ENCODE measurements at regions not wholly inside any gene's neighbourhood (a gene's known extent, or its start where the extent isn't known, plus 50 kb on each side); places are given as distances from the start of the nearest gene placed in this dataset.

DNA sequence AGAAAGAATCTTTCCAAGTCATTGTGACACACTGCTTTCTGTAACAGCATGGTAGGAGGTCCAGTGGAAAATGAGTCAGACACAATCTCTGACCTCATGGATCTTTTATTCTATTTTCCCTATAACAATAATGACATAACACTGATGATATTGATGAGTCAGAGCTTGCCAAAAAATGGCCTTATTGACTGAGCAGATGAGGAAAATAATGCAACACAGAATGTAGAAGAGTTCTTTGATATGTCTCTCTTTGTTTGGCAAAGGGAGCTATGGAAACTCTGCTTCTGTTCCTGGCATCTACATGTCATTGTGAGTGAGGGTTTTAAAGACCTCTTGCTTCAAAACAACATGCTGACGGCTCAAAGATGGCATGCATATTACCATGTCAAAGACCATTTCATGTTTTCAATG, 443.1 kb upstream of the ZNF608 start:
- no peak for DNase-seq

DNA sequence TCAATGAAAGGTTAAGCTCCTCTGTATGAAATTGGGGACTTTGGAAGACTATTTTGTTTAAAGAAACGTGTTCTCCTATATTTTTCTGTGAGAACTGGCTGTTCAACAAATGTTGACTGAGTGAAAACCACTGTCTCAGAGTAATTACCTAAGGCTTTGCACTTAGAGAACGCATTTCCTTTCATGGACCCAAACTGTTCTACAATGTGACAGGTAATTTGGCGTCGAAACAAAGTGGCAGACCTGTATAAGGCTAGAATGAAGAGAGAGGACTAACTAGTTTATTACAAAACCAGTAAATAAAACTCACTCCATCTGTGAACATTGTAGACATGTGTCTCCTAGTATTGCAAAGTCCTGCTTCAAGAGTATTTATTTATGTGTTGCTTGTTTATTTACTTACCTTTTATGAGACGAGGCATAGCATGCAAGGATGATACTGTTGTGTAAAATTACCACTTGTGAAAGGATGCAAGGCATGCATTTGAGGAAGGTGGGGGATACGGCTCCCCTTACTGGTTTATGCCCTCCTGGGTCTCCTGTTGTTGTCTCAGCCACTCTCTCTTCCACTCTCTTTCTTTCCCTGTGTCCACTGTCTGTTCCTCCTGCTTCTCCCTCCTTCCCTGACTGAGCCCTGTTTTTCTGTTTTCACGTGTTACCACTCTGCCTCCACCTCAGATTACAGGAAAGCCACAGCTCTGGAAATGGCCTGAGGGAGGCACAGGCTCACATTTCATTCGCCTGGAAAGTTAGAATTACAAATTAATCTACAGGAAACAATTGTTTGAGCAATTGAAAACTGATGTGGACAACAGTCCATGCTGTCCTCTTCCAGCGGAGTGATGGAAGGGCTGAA, 444.0 kb upstream of the ZNF608 start:
- no peak for DNase-seq

DNA sequence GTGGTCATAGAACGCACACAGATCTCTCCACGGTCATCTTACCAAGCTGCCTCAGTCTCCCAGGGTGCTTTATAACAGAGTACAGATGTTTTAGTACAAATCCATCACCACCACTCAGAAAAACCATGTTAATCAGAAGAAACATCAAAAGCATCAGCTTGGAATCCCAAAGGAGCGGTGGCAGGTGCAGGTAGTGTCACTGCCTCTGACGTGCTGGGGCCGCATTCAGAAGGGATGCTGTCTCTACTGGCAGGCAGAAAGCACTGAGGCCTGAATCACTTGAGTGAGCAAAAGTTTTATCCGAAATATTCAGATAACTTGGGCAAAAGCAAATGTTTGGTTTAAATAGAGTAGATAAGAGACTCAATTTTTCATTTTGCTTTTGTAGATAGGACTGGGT, 448.4 kb upstream of the ZNF608 start:
- no peak for DNase-seq

DNA sequence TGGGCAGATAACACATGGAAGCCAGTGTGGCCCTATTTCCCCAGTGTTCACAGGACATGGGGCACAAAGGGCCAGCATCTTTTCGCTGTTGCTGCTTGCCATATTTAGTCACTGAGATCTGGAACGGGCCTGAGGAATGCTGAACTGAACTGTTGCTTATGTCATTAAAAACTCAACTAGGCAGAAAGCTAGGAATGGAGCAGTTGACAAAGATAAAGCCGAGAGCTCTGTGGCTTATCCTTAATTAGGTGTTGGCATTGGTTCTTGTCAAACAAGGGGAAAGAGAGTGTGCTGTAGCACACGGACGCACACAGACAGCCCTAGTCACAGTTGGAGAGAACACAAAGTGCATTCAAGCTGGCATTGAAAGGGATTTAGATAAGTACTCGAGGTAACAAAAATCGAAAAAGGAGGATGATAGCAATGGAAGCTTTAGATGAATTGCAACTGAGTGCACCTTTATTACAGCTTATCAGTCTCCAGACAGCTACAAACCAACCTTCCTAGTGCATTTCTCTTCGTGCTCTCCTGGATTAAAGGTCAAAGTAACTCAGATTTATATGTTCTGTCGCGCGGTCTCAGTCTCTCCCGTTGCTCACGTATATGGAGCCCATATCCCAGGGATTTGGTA, 450.2 kb upstream of the ZNF608 start:
- DNase-seq = no peak

DNA sequence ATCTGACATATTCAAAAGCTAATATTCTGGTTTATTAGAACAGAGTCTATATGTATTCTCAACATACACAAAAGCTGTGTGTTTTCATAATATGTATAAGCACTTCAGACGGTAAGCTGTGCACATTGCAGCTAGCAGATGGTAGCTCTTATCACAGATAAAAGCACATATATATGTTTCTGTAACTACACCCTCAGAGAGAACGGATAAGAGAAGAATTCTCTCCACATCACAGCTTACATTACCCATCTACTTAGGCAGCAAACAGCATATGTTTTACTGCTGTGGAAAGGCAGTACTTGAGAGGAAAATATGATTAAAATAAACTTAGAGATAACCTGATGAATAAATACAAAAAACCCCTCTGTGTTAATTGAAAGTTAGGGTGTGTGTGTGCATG, 450.9 kb upstream of the ZNF608 start:
- DNase-seq = no peak

DNA sequence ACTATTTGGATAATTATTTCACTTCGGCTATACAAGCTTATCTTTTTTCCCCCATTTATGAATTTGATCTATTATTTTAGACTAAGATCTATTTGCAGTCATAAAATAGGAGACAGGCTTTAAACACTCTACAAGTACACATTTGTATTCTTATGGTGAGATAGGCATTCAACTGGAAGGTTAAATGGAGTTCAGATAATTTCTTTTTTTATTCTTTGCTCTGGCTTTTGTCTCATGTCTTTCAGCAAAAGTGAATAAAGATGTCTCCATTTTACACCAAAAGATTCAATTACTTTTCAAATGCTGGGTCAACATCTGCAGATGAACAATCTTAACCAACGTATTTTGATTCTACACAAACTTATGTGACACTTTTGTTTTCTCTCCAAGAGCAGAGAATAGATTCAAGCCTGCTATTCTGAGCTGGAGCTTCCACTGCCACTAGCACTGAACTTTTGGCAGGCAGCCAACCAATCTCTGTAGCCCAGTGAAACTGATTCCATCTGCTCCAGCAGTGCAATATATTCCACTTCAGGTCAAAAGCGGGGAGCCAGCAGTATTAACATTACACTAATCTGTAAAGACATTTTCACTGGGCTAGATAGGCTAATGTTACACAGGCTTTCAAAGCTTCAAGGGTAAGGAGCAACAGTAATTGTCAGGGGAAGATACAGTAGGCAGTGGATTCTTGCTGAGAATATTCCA, 452.0 kb upstream of the ZNF608 start:
- no peak for DNase-seq

DNA sequence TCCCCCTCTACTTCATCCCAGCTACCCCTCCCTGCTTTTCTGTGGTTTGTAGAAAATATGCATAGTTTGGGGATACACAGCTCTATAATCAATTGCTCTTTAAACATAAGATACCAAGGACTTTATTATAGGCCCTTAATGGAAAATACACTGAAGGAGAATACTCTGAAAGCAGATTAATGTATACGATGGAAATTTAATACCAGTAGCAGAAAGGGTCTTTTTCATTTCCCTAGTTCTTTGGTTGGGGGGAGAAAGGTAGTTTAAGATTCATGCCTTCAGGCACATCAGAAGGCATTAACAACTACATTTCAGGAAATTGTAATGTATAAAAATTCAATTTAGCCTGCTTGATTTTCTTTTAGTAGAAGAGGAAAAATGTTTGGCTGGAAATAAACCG, 452.9 kb upstream of the ZNF608 start:
- DNase-seq = no peak

DNA sequence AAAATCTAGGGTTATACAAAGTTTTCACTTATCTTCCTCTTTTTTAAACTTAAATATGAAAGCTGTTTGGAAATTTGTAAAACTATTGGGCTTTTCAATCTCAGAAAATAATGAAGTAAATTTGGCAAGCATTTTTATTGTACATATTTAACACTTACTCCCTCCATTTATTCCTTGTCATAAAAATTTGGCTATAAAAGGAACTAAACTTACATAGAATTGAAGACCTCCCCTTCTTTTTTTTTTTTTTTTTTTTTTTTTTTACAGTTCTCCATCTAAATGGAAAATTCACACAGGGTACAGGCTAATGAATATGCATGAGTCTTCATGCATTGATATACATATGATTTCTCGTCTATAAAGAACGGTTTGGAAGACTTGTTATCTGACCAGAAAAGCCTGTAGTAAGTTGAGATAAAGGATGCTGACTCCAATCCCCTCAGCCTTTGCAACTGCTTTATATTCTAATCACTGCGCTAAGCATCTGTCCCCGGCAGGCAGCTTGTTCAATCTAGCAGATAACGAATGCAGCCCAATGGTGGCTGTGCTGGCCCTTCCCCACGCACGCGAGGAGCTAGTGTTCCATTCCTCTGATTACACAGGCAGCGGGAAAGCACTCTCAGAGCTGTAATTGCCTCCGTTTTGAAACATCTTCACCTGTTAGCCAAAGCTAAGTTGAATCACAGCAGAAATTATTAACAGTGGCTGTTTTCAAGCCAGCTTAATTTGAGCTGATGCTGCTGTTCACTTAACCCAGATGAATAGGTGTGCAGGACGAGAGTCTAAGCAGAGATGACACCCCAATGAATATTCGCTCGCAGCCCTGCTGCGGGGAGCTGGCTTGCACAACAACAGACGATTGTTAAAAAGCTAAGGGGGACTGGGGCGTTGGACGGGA, 453.8 kb upstream of the ZNF608 start:
- no peak for DNase-seq

DNA sequence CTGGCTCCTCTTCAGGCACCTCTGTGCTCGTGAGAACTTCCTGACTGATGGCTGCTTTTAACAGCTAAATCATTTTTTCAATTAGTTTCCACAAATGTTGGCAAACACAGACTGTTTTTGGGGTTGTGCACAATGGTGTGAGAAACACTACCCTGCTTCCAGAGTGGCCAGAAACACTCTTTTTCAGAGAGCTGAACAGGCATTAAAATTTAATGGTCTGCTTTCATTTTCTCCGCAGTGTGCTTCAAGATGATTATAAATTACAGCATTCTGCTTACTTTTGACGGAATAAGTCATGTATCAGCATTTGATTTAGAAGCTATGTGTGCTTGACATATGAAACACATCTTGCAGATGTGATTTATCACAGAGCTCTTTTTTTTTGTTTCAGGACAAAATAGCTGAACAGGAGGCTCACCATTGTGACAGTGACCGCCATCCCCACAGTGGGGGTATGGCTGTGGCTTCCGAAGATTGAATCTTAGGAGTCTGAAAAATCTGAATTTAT, 454.5 kb upstream of the ZNF608 start:
- DNase-seq = no peak

DNA sequence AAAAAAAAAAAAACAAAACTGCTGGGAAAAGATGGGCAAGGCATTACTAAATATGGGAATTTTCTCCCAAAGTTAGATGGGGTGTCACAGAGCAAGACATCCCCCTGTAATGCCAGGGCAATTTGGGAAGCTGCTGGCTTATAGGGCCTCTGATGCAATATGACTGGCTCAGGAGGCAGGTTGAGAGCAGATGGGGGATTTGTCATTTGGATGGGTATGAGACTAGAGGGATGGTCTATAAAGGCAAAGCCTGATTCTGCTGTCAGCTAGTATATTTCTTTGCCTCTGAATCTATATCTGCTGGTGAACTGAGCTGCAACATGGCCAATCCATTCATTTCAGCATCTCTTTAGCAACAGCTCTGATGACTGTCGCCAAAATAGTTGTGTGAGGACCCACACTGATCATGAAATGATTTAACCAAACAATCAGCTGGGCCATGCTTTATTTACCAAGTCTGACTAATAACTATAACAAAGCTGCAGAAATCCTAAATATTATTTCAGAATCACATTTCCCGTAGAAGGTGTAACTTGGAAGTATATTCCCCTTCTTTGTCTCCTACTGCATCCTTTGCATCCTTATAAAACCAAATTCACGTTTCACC, 455.1 kb upstream of the ZNF608 start:
- no peak for DNase-seq

DNA sequence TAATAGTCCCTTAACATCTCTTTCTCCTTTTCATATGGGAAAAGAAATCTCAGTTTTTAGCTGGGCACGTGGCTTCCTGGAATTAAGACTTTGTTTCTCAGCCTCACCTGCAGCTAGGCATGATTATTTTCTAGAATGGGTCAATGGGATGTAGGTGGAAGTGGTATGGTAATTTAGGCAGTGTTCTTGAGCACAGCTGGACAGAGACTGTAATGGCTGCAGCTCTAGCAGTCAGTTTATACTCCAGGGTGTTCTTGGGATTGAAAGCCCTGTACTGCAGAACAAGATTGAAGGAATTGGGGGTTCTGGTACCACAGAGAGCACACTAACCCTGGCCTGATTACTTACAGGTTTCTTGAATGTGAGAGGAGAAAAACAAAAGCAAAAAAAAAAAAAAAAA, 455.9 kb upstream of the ZNF608 start:
- DNase-seq = no peak

DNA sequence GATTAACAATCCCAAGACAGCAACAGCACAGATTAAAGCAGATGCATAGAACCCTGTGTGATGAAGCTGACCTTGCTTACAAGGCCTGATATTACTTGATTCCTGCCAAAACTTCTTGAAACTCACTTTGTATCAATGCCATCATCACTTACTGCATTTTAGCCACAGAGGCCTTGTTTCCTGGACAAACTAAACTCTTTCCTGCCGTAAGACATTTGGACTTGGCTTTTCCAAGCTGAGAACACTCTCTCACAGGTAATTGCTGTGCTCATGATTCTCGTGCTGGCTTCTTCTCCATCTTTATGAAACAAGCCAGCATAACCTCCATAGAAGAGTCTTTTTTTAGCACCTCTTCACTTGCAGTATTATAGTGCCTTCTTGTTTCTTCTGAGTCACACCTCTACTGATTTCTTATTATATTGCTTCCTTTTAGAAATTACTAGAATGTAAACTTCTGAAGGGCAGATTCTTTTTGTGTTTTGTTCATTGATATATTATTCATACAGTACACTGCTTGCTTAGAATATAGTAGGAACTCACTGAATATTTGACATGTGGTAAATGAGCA, 456.5 kb upstream of the ZNF608 start:
- DNase-seq = no peak

DNA sequence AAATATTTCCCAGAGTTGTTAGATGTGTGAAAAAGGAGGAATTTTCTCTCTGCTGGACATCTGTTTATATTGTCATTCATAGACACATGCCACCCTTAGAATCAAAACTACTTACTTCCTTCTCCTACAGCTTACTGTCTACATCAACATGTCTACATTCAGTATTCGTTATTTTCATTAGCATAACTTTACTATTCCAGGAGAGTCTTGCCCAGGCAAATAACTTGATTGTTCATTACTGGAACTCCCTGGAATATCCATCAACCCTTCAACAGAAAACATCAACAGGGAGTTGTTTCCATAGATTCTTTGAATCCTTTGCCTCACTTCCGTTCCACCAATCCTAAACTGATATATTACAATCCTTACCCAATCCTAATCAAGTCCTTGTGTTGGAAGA, 457.5 kb upstream of the ZNF608 start:
- no peak for DNase-seq

DNA sequence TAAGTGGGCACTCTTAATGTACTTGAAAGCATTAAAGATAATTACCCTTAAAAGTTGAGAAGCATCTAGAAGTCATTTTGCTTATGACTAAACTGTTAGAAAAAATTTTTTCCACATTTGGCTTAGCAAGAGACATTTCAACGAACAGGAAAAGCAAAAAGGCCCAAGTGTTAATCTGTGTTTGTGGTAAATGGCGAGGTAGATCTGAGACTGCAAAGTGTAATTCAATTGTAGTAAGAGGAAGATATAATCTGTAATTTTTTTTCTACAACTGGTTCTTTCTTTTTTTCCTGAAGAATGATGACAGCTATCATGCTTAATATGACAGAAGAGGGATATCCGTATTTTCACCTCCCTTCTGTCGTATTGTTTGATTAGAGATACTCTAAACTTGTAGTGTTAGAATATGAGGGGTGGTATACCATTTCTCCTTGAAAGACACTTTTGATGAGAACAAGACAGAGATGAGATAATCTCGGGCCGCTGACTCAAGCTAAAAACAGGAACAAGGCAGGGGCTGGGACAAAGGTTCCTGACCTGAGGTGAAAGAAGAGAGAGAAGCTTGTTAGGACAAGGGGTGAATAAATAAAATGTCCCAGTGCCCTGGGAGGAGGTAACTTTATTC, 459.3 kb upstream of the ZNF608 start:
- no peak for DNase-seq

DNA sequence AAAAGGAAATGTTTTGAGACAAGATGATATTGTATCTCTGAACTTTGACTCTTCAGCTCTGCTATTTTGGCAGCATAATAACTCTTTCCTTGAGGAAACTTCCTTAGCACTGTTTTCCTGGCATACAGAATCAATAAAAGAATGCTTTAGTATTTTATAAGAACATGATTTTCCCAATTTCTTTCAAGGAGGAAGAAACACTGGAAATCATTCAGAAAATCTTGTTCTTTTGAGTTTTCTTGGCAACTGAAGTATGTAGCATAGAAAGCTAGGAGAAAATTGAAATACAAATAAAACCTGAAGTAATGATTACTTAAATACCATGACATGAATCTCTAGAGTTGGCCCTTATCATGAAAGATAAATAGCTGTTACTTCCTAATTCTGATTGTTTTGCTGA, 461.4 kb upstream of the ZNF608 start:
- no peak for DNase-seq

DNA sequence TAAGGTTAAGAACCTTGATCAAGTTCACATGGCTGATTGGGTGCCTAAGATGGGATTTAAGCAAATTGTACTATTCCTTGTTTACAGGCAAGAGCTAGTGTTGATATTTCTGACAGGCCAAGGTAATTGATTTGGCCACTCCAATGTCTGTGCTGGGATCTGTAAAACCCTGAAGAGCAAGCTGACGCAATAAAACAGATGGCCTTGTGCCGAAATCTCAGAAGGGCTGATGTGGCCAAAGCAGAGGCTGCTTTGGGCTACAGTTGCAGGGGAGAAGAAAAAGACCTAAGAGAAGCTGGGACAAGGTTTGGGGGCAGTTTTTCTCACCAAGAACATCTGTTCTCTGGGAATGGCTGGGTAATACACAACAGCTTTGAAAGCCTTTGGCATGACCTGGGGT, 463.2 kb upstream of the ZNF608 start:
- DNase-seq = no peak

DNA sequence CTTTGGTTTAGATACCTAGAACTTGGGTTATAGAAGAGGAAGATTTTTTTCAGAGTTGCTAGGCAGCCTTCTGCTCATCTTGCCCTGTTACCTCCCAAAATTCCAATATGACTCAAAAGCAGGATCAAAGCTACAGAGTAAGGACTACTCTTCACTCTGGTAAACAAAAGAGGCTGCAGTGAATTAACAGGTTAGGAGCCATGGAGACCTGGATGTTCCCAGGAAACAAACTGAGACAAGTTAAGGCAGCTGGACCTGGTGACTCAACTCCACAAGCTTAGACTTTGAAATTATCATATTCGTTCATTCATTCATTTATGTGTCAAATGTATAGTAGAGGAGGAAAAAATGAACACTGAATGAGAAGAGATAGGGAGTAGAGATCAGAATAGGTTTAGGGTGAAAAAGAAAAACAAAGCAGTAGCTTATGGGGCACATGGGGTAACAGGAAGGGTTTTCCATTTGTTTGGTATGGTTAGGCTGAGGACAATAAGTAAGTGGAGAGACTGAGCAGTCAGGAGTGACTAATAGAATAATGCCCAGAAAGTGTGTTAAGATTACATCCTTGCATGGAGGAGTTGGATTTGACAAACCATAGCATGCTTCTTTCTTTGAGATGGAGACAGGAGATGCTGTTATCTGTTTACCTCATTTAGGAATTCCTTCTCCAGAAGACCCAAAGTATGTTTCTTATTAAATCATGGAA, 464.0 kb upstream of the ZNF608 start:
- DNase-seq = no peak

DNA sequence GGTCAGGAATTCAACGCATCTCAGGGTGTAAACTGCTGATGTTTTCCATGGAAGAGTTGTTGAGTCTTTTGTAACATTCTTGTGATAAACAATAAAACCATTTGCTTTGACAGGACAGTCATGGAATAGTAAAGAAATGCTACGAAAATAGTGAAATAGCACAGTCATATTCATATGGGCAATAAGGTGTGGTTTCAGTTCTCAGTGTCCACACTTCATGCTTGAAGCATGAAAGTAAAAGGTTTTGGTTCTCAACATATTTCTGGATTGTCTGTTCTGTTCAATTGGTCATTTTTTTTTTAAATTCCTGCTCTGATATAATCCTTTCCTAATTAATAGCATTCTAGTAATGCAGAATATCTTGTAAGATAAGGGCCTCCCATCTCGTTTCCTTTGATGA, 467.6 kb upstream of the ZNF608 start:
- no peak for DNase-seq

DNA sequence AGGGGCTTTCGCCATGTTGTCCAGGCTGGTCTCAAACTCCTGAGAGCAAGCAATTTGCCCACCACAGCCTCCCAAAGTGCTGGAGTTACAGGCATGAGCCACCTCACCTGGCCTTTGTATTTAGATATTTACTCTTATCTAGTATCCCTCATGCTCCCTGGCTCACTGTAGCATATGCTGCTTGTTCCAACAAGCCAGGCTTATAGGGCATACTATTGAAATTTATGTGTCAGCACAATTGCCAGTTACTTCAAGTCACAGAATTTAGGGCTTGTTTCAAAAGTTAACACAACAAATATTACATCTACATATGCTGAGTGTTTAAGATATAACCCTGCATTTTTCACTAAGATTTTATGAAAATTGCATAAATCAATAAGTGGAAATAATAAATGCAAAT, 469.2 kb upstream of the ZNF608 start:
- no peak for DNase-seq

DNA sequence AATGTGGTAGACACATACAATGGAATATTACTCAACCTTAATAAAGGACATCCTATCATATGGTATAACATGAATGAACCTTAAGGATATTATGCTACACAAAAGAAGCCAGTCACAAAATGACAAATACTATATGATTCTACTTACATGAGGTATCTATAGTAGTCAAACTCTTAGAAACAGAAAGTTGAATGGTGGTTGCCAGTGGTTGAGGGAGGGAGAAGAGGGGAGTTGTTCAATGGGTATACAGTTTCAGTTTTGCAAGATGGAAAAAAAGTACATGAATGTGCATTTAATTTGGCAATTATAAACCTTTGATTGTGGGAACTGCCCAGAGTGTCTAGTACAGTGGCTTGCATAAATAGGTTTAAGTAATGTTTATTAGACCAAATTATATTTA, 473.3 kb upstream of the ZNF608 start:
- no peak for DNase-seq

DNA sequence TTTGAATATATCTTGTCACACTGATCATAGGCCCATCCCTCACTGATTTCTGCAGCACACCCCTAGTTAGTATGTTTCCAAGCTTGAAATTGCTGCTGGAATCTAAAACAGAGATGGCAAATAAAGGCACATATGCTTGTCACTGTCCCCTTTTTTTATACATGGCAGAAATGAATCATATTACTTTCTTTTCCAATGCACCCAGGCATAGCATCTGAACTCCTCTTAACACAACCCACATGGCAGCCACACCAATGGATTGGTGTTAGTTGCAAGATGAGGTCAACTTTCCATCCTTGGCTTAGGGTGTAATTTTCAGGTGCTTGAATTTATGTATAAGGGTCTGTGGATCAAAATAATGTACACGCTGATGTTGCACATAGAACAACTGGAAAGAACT, 473.8 kb upstream of the ZNF608 start:
- no peak for DNase-seq

Measured in T-helper 9 cell (primary cell).